NOMO-1 treated with DMSO at 0.1 percent for 48 hours (cell line): ENCODE measurements at regions not wholly inside any gene's neighbourhood (a gene's known extent, or its start where the extent isn't known, plus 50 kb on each side); places are given as distances from the start of the nearest gene placed in this dataset.

ENCODE experiments used
- DNase-seq: peaks from one replicate; lab custom pipeline; 2025; ENCODE audit not compliant: unreplicated experiment; lab: John Stamatoyannopoulos, UW

DNA sequence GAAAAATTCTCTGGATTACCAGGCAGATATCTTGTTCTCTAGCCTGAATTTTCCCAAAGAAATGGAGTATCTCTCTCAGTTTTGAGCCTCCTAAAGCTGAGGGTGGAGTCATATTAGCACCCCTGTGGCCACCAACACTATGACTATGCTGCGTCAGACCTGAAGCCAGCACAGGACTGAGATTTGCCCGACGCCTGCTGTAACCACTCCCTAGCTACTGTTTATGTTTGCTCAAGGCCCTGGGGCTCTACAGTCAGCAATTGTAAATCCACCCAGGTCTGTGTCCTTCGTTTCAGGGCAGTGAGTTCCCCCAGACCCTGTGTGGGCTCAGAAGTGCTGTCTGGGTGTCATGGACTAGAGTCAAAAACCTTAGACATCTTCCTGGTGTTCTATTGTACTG is 61.4 kb downstream of the ZXDA start:
- no peak for DNase-seq

DNA sequence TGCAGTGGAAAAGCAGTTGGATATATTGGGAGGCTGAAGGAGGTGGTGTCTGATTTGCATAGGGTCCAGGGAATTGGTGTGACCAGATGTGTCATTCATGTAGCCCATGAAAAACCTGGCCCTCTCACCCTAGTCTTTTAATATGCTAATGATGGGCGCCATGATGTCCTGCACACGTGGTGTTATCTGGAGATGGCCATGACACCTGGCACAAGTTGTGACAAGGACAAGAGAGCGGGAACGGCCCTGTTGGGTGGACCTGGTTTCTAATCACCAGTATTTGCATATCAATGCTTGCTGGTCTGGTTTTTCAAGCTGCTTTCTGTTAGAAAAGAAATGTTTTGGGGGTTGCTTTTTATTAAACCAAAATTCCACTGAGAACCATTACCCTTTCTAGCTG is 87.4 kb downstream of the ZXDA start:
- no peak for DNase-seq

DNA sequence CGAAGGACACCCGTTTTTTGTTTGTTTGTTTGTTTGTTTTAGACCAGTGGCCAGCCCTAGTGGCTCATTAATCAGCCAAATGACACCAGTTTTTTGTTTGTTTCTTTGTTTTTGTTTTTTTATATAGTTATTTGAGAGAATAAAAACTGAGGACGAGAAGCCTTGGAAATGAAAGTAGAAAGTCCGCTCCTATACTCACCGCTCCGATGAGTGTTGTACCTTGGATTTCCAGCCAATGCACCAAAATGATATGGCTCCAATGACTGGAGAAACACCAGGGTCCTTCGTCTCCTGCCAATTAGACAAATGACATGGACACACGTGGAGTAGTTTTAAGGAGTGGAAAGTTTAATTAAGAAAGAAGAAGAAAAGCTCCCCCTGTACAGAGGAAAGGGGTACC is 87.9 kb downstream of the ZXDA start:
- no peak for DNase-seq

- peak; percentile 57 for DNase-seq
Observed at GRCh38 chrX:57821703-57822387, 88.4 kb downstream of the ZXDA start.

DNA sequence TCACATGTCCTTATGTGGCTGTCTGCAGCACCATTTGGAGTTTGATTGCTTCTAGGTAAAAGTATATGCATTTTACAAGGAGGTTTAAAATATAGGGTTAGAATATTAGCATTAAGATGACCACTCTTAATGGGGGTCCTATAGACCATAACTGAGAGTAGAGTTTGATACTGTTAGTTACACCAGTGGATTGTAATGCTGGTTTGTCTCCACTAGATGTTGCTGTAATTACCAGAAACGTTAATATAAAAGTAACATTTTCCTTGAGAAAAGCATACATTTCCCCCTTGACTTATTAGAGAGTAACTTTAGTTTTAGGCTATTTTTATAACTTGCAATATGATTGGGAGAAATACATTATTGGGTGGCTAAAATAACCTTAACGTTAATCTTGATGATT is 93.0 kb downstream of the ZXDA start:
- DNase-seq = peak; percentile 9

DNA sequence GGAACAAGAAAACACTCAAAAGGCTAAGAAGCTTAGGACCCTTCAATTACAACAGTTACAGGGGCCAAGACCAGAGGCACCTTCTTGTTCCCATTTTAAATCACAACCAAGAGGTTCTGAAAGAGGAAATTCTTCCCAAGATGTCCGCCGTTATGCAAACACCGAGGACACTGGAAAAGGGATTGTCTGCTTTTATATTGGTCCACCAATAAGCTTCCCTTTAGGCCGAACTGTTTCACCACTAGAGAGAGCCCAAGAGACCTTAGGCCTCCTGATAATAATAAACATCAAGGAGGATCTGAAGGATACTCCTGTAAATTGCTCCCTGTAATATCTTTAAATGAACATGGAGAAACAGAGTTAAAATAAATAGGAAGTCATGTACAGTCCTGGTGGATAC is 92.6 kb upstream of the NLRP2B start:
- no peak for DNase-seq

DNA sequence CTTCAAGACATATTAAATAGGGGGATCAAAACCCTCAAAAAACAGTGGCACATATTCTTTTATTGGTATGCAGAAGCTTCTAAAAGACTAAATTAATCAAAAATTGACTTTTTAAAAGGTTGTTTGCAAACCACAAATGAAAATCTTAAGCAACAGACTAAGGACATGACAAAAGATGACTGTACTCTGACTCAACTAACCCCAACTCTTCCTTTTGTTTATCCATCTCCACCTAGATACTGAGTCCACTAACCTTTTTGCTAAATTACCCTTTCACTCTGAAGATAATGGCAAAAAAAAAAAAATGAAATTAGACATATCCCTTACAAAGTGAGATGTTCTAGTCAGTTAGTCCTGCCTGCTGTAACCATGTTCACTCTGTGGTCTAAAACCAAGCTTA is 91.6 kb upstream of the NLRP2B start:
- no peak for DNase-seq

DNA sequence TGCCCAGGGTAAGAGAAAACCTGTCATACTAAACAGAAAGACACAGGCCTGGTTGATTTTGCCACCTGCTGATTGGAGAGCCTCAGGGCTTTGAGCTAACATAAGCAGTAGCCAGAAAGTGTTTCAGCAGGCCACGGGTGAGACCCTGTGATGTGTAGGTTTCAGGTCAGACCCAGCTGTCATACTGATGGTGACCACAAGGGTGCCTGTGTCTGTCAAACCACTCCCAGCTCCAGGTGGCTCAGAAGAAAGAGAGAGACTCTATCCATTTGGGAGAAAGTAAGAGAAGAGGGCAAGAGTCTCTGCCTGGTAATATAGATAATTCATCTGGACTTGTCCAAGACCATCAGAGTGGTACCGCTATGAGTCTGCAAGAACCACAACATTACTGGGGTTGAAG is 72.8 kb upstream of the NLRP2B start:
- DNase-seq = no peak

- no peak for DNase-seq
Observed at GRCh38 chrX:57741107-57741506, 61.0 kb upstream of the NLRP2B start.

DNA sequence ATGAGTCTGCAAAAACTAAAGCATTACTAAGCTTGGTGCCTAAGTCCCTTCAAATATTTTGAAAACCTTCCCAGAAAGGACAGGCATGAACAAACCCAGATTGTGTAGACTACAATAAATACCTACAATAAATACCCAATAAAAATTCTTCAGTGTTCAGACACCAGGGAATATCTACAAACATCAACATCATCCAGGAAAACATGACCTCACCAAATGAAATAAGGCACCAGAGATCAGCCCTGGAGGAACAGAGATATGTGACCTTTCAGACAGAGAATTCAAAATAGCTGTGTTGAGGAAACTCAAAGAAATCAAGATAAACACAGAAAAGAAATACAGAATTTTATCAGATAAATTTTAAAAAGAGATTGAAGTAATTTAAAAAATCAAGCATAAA is 57.8 kb upstream of the NLRP2B start:
- no peak for DNase-seq
